ENCODE measurements at regions not wholly inside any gene's neighbourhood (a gene's known extent, or its start where the extent isn't known, plus 50 kb on each side); places are given as distances from the start of the nearest gene placed in this dataset.

DNA sequence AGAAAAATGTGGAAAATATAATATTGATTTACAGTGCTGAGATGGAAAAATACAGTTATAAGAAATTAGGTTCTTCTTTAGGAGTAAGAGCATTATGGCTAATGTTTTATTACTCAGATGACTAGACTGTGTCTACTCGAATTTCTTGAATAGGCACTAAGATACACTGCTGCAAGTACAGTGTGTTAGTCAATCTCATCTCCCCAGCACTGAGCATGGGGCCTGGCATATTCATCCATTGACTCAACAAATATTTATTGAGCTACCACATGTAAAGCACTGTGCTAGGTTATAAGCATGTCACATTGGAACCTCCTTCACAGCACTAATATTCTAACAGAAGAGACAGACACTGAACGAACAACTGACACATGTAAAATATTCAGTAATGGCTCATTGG is 242.5 kb upstream of the GPC6 start:
- no peak for ATAC-seq
- TF ChIP-seq ZFP30 (CRISPR knock-in tag; IDR thresholded peaks at IDR 0.05) (no peak), TOX (CRISPR knock-in tag; IDR thresholded peaks at IDR 0.05; ENCODE audit: borderline replicate concordance) (no peak), GLIS3 (CRISPR knock-in tag; IDR thresholded peaks at IDR 0.05) (no peak), SNAI2 (CRISPR knock-in tag; IDR thresholded peaks at IDR 0.05) (no peak), ESRRG (CRISPR knock-in tag; IDR thresholded peaks at IDR 0.05) (no peak), BACH2 (CRISPR knock-in tag; IDR thresholded peaks at IDR 0.05; ENCODE audit: borderline replicate concordance) (no peak), ARNTL (CRISPR knock-in tag; IDR thresholded peaks at IDR 0.05; ENCODE audit: borderline replicate concordance, low read depth) (no peak), TCF4 (CRISPR knock-in tag; IDR thresholded peaks at IDR 0.05; ENCODE audit: borderline replicate concordance) (no peak), ZFP3 (CRISPR knock-in tag; IDR thresholded peaks at IDR 0.05) (no peak), OSR1 (CRISPR knock-in tag; IDR thresholded peaks at IDR 0.05) (no peak), ZC3H10 (CRISPR knock-in tag; IDR thresholded peaks at IDR 0.05) (no peak), PPARA (CRISPR knock-in tag; IDR thresholded peaks at IDR 0.05; ENCODE audit: borderline replicate concordance) (no peak)
- TF ChIP-seq, protein P1, sequence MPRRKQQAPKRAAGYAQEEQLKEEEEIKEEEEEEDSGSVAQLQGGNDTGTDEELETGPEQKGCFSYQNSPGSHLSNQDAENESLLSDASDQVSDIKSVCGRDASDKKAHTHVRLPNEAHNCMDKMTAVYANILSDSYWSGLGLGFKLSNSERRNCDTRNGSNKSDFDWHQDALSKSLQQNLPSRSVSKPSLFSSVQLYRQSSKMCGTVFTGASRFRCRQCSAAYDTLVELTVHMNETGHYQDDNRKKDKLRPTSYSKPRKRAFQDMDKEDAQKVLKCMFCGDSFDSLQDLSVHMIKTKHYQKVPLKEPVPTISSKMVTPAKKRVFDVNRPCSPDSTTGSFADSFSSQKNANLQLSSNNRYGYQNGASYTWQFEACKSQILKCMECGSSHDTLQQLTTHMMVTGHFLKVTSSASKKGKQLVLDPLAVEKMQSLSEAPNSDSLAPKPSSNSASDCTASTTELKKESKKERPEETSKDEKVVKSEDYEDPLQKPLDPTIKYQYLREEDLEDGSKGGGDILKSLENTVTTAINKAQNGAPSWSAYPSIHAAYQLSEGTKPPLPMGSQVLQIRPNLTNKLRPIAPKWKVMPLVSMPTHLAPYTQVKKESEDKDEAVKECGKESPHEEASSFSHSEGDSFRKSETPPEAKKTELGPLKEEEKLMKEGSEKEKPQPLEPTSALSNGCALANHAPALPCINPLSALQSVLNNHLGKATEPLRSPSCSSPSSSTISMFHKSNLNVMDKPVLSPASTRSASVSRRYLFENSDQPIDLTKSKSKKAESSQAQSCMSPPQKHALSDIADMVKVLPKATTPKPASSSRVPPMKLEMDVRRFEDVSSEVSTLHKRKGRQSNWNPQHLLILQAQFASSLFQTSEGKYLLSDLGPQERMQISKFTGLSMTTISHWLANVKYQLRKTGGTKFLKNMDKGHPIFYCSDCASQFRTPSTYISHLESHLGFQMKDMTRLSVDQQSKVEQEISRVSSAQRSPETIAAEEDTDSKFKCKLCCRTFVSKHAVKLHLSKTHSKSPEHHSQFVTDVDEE (CRISPR knock-in tag; IDR thresholded peaks at IDR 0.05): no peak
- TF ChIP-seq, protein P2, sequence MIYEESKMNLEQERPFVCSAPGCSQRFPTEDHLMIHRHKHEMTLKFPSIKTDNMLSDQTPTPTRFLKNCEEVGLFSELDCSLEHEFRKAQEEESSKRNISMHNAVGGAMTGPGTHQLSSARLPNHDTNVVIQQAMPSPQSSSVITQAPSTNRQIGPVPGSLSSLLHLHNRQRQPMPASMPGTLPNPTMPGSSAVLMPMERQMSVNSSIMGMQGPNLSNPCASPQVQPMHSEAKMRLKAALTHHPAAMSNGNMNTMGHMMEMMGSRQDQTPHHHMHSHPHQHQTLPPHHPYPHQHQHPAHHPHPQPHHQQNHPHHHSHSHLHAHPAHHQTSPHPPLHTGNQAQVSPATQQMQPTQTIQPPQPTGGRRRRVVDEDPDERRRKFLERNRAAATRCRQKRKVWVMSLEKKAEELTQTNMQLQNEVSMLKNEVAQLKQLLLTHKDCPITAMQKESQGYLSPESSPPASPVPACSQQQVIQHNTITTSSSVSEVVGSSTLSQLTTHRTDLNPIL (CRISPR knock-in tag; IDR thresholded peaks at IDR 0.05; ENCODE audit: low read depth): no peak
- TF ChIP-seq, protein P3, sequence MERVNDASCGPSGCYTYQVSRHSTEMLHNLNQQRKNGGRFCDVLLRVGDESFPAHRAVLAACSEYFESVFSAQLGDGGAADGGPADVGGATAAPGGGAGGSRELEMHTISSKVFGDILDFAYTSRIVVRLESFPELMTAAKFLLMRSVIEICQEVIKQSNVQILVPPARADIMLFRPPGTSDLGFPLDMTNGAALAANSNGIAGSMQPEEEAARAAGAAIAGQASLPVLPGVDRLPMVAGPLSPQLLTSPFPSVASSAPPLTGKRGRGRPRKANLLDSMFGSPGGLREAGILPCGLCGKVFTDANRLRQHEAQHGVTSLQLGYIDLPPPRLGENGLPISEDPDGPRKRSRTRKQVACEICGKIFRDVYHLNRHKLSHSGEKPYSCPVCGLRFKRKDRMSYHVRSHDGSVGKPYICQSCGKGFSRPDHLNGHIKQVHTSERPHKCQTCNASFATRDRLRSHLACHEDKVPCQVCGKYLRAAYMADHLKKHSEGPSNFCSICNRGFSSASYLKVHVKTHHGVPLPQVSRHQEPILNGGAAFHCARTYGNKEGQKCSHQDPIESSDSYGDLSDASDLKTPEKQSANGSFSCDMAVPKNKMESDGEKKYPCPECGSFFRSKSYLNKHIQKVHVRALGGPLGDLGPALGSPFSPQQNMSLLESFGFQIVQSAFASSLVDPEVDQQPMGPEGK (CRISPR knock-in tag; IDR thresholded peaks at IDR 0.05; ENCODE audit: borderline replicate concordance): no peak
- TF ChIP-seq, protein P4, sequence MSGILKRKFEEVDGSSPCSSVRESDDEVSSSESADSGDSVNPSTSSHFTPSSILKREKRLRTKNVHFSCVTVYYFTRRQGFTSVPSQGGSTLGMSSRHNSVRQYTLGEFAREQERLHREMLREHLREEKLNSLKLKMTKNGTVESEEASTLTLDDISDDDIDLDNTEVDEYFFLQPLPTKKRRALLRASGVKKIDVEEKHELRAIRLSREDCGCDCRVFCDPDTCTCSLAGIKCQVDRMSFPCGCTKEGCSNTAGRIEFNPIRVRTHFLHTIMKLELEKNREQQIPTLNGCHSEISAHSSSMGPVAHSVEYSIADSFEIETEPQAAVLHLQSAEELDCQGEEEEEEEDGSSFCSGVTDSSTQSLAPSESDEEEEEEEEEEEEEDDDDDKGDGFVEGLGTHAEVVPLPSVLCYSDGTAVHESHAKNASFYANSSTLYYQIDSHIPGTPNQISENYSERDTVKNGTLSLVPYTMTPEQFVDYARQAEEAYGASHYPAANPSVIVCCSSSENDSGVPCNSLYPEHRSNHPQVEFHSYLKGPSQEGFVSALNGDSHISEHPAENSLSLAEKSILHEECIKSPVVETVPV (CRISPR knock-in tag; IDR thresholded peaks at IDR 0.05): no peak

DNA sequence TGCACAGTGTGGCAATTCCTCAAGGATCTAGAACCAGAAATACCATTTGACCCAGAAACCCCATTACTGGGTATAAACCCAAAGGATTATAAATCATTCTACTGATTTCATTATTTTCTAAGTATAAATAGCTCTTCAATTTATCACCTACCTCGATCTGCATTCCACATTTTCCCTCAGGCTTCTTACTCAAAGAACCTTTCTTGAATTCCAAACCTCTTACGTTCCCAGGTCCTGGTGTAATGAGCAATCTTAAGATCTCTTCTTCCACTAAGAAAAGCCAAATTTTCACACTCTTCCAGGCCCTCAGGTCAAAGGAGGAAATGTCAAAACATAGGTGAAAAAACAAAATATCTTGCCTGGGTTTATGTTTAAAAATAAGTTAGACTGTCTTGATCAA is 237.3 kb upstream of the GPC6 start:
- ATAC-seq: no peak
- TF ChIP-seq, protein P3 (CRISPR knock-in tag; IDR thresholded peaks at IDR 0.05; ENCODE audit: borderline replicate concordance): no peak
- TF ChIP-seq, protein P4 (CRISPR knock-in tag; IDR thresholded peaks at IDR 0.05): no peak
- TF ChIP-seq ARNTL (CRISPR knock-in tag; IDR thresholded peaks at IDR 0.05; ENCODE audit: borderline replicate concordance, low read depth) (no peak), ZNF70 (CRISPR knock-in tag; IDR thresholded peaks at IDR 0.05) (no peak), ZC3H10 (CRISPR knock-in tag; IDR thresholded peaks at IDR 0.05) (no peak), SNAI2 (CRISPR knock-in tag; IDR thresholded peaks at IDR 0.05) (no peak), ZNF8 (CRISPR knock-in tag; IDR thresholded peaks at IDR 0.05) (no peak), CSDC2 (CRISPR knock-in tag; IDR thresholded peaks at IDR 0.05) (no peak)
- TF ChIP-seq, protein P1 (CRISPR knock-in tag; IDR thresholded peaks at IDR 0.05): no peak
- TF ChIP-seq, protein P2 (CRISPR knock-in tag; IDR thresholded peaks at IDR 0.05; ENCODE audit: low read depth): no peak

Data from SK-N-SH treated with all-trans-retinoic acid at 6 μM for 48 hours (cell line).